C4-2B (cell line): ENCODE measurements at regions not wholly inside any gene's neighbourhood (a gene's known extent, or its start where the extent isn't known, plus 50 kb on each side); places are given as distances from the start of the nearest gene placed in this dataset.

ENCODE experiments used
- CTCF ChIP-seq: fragments of 450-650 bp; conservative IDR thresholded peaks from 2 replicates; pipeline ENCODE4 v1.5.1; 2017; ENCODE audit warnings: mild to moderate bottlenecking
- ZFX ChIP-seq: fragments of 450-650 bp; IDR thresholded peaks from 2 replicates; pipeline ENCODE4 v1.6.1; 2017

GRCh38 chr14:34187061-34187460 is 236.2 kb upstream of the EGLN3 start:
- TF ChIP-seq CTCF, result no peak
- no peak for TF ChIP-seq ZFX
